NB4 (cell line): ENCODE measurements at regions not wholly inside any gene's neighbourhood (a gene's known extent, or its start where the extent isn't known, plus 50 kb on each side); places are given as distances from the start of the nearest gene placed in this dataset.

Source experiments
- CTCF ChIP-seq: IDR thresholded peaks from one replicate; pipeline ENCODE4 v1.5.1; 2012; ENCODE audit warnings: low read depth, low read length
- MAX ChIP-seq: IDR thresholded peaks from 2 replicates; pipeline ENCODE4 v1.6.1; 2011; ENCODE audit warnings: low read depth, low read length
- POLR2A ChIP-seq: IDR thresholded peaks from 2 replicates; pipeline ENCODE4 v1.6.1; 2011; ENCODE audit warnings: mild to moderate bottlenecking; ENCODE audit not compliant: insufficient read length; ENCODE audit errors: extremely low read depth

GRCh38 chr2:46824611-46825010 is 91.0 kb downstream of the MCFD2 start:
- TF ChIP-seq CTCF = no peak
- TF ChIP-seq POLR2A = no peak
- TF ChIP-seq MAX = no peak
